HG03039 (cell line): ENCODE measurements at regions not wholly inside any gene's neighbourhood (a gene's known extent, or its start where the extent isn't known, plus 50 kb on each side); places are given as distances from the start of the nearest gene placed in this dataset.

Source experiments
- ATAC-seq: cut with Tn5 transposase; IDR thresholded peaks from one replicate; pipeline ENCODE4 v1.9.1; 2021; ENCODE audit warnings: mild to moderate bottlenecking, moderate library complexity; ENCODE audit not compliant: unreplicated experiment

DNA sequence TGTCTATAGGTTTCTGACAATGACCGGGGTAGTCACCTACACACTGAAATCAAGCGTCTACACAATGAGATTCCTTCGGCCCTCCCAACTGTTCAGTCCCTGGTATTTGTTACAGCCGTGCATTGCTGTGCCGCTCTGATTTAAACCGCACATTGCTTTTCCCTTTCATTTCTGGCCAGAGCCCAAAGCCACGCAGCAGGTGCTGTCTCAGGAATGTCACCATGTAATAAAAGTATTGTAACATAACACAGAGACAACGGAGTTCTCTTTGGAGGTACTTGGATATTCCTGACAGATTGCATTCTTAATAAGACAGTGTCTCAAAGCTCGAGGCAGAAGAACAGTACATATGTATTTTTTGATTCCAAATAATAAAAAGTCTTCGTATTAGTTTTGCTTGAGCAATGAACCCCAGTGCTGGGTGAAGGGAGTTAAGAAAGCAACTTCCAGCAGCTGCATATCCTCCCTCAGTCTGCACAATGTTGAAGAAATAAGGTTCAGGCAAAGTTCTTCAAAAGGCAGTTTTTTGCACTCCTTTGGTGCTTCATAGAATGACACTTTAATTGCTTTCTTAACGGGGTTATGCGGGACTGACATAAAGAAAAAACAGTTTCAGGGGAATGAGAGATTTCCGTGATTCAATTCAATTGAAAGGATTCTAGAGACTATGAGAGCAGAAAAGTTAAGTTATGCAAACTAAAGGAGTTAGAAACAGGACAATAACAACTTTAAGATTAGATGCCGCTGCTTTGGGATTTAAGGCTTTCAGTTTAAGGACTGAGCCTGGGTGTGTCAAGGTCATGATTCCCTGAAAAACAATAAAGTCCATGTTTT lies 288.7 kb upstream of the FLRT2 start:
- ATAC-seq = no peak

DNA sequence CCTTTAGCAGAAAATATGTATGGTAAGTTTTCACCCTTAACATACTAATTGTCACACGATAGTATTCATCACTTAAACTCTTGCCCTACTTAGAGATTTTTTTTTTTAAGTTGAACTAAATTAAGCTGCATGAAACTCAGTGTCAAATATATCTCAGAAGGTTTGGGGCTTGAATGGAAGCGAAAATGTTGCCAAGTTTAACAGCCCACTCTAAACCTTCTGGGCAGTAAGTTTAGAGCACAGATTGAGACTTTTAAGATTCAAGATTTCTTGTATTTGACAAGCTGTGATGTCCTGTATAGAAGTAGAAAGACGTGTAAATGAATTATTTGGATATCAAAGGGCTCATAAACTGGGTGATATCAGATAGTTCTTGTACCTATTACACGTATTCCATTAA lies 287.3 kb upstream of the FLRT2 start:
- no peak for ATAC-seq

- no peak for ATAC-seq
Measured at GRCh38 chr14:85243321-85243720, 286.6 kb upstream of the FLRT2 start.

DNA sequence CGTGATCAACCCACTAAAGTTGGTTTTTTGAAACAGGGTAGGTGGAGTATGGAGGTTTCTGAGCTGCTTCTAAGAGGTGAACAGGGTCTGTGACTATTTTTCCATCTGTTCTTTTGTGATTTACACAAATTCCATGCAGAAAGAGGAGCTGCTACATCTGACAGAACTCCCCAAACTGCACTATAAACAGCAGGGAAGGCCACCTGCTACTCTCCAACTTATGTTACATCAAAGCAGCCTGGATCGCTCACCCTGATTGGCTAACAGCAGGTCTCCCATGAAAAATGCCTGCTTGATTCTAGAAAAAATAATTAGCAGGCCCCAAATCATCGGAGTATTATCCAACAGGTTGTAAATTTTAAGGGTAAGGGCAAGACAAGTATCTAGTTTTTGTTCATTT lies 282.9 kb upstream of the FLRT2 start:
- no peak for ATAC-seq

DNA sequence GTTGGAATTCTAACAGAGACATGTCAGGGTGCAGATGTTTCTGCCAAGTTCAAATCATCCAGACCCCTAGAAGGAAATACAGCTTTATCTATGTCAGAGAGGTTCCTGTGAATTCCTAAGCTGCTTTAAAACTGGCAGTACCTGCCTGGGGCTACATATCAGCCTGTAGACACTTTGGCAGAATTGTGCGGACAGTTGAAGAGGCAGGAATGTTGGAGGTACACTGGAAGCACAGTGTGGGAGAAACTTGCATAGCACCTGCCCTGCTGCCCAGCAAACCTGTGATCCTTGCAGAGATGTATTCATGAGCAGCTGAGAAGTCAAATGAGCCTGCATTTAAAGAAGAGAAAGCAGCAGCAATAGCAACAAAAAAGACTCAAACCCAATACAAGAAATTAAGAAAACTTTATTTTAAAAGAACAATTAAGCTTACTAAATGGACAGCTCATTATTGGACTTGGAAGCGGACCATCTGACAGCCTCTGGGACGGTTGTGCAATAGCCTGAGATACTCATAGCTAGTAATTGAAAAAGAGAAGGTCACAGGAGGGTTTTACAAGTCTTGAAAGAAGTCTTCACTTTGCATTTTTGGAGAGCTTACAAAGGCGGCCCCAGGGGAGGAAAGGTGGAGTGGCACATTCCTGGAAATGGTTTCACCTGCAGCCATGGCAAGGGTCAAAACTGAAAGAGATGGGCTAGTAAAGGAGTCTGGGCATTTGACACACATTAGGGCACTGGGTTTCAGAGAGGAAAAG lies 280.9 kb upstream of the FLRT2 start:
- ATAC-seq = no peak

GRCh38 chr14:85250414-85251189 lies 279.3 kb upstream of the FLRT2 start:
- ATAC-seq = no peak

GRCh38 chr14:85252011-85252410 lies 277.9 kb upstream of the FLRT2 start:
- ATAC-seq = no peak

- no peak for ATAC-seq
Measured at GRCh38 chr14:85254711-85255110, 275.2 kb upstream of the FLRT2 start.

GRCh38 chr14:85257287-85257686 lies 272.7 kb upstream of the FLRT2 start:
- ATAC-seq = no peak

GRCh38 chr14:85263916-85264675 lies 265.8 kb upstream of the FLRT2 start:
- ATAC-seq = no peak

DNA sequence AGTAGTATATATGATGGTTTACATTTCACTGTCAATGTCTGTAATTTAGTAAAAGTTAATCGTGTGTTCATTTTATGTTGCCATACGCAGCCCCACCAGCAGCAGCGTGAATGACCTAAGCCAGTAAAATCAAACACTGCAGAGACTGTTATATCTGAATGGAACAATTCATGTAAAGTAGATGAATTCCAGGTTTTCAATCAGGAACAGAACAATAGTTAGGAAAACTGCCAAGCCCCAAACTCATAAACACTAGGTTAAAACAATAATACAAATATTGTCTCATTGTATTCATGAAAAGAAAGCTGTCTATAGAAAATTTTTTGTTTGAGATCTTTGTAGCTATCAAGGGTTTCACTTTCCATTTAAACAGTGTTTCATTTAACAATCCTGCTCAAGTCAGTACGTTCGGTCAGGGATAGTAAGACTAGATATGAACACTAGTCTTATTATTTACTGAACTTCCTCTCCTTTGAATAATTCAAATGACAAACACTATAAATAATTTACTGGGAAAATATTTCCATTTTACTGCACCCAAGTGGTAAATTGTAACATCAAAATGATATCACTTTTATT lies 256.8 kb upstream of the FLRT2 start:
- no peak for ATAC-seq

GRCh38 chr14:85273952-85274351 lies 256.0 kb upstream of the FLRT2 start:
- no peak for ATAC-seq

- no peak for ATAC-seq
Measured at GRCh38 chr14:85276161-85276978, 253.6 kb upstream of the FLRT2 start.

- ATAC-seq = no peak
Measured at GRCh38 chr14:85276979-85277228, 253.0 kb upstream of the FLRT2 start.

- ATAC-seq = no peak
Measured at GRCh38 chr14:85279407-85279806, 250.5 kb upstream of the FLRT2 start.

DNA sequence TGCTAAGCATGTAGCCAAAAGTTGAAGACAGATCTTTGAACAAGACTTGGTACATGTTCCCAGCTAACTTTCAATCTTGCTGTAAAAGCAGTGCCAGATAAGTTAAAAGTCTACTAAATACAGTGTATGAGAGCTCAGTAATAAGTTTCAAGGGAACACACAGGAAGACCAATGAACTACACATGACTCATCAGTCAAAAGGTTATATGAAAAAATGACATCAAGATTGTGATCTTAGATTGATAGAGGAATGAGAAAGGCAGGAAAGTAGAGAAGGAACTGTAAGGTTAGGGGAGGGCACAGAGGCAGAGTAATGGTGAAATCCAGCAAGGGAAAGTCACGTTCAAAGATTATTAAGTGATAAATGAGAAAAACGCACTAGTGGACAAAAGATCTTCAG lies 249.9 kb upstream of the FLRT2 start:
- no peak for ATAC-seq

GRCh38 chr14:85281921-85282320 lies 248.0 kb upstream of the FLRT2 start:
- no peak for ATAC-seq

DNA sequence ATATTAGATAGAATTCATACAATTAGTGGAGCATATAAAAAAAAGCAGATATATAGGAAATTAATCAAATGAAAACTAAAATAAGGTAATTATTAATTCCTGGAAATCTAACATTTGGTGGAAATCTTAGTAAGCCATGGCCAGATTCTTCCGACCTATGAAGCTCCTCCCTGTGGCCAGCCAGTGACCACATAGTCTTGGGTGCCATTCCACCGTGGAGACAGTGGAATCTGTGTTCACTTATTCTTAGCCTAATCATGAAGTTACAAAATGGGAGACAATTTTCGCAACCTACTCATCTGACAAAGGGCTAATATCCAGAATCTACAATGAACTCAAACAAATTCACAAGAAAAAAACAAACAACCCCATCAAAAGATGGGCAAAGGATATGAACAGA lies 241.9 kb upstream of the FLRT2 start:
- no peak for ATAC-seq

- no peak for ATAC-seq
Measured at GRCh38 chr14:85291731-85292130, 238.2 kb upstream of the FLRT2 start.
